Natural killer cell (primary cell): ENCODE measurements at regions not wholly inside any gene's neighbourhood (a gene's known extent, or its start where the extent isn't known, plus 50 kb on each side); places are given as distances from the start of the nearest gene placed in this dataset.

Experiments
- ATAC-seq, 3 donors: fragments of 150-1000 bp in 2 of 3; fragments of 200-7000 bp in 1 of 3; cut with Tn5 transposase; 1 replicate in 1 of 3; 2 replicates in 2 of 3; pipeline ENCODE4 v1.10.0; 2021; ENCODE audit warnings: mild to moderate bottlenecking in 2 of 3, moderate library complexity in 2 of 3
- DNase-seq, 2 donors: peaks; one replicate each; pipeline versions ENCODE4 v3.0.0 to v3.0.0-alpha.2; 2013 to 2021; ENCODE audit warnings: mixed read lengths in 1 of 2
- H3K27ac ChIP-seq: one replicate; pipeline ENCODE4 v1.5.1; 2013; ENCODE audit warnings: mild to moderate bottlenecking, low read length
- H3K27me3 ChIP-seq: one replicate; pipeline ENCODE4 v1.6.1; 2013; ENCODE audit warnings: low read length; ENCODE audit not compliant: control insufficient read depth, insufficient read depth
- H3K36me3 ChIP-seq: one replicate; pipeline ENCODE4 v1.6.1; 2013; ENCODE audit warnings: low read length; ENCODE audit not compliant: control insufficient read depth, insufficient read depth
- H3K4me1 ChIP-seq: one replicate; pipeline ENCODE4 v1.6.1; 2013; ENCODE audit warnings: low read length; ENCODE audit not compliant: control insufficient read depth, insufficient read depth
- H3K4me3 ChIP-seq: one replicate; pipeline ENCODE4 v1.5.1; 2013; ENCODE audit warnings: low read length
- H3K9me3 ChIP-seq: one replicate; pipeline ENCODE4 v1.6.1; 2013; ENCODE audit warnings: low read length; ENCODE audit not compliant: control insufficient read depth, insufficient read depth
- H3K27ac Mint-ChIP-seq, 2 donors: one replicate each; pipeline ENCODE4 v1.8.0; 2022; ENCODE audit warnings: mild to moderate bottlenecking in 2 of 2, mixed read lengths in 2 of 2, moderate library complexity in 1 of 2
- H3K27me3 Mint-ChIP-seq, 2 donors: one replicate each; pipeline ENCODE4 v1.8.0; 2022; ENCODE audit warnings: low read depth in 2 of 2, mixed read lengths in 2 of 2
- H3K36me3 Mint-ChIP-seq: one replicate; pipeline ENCODE4 v1.8.0; 2022; ENCODE audit warnings: mixed read lengths
- H3K4me1 Mint-ChIP-seq, 2 donors: one replicate each; pipeline ENCODE4 v1.8.0; 2022; ENCODE audit warnings: mixed read lengths in 2 of 2
- H3K4me3 Mint-ChIP-seq: one replicate; pipeline ENCODE4 v1.8.0; 2022; ENCODE audit warnings: mild to moderate bottlenecking, moderate library complexity, mixed read lengths
- H3K9me3 Mint-ChIP-seq, 2 donors: one replicate each; pipeline ENCODE4 v1.8.0; 2022; ENCODE audit warnings: mixed read lengths in 2 of 2
- CTCF ChIP-seq: fragments of 200-600 bp; IDR thresholded peaks from one replicate; pipeline ENCODE4 v1.8.0; 2022; ENCODE audit warnings: antibody characterized with exemption
- WGBS: methylation state at CpG from one replicate; pipeline ENCODE4 v1.1.7; 2013; ENCODE audit warnings: missing lambda C conversion rate; ENCODE audit not compliant: insufficient coverage; 5-methylcytosine and 5-hydroxymethylcytosine counted together
- intact Hi-C: fragments of 100-400 bp; cut with micrococcal nuclease; formaldehyde crosslinking; loops from one replicate; pipeline ENCODE4 v1.14.2; 2022

- intact Hi-C loops, result no loop called here
Observed at GRCh38 chr20:11716945-11717248, 200.8 kb upstream of the BTBD3 start.

GRCh38 chr20:11717562-11717961 is 200.1 kb upstream of the BTBD3 start:
- Histone ChIP-seq H3K4me1 (no peaks in the 10 kb centered on the region), H3K9me3 (no peaks in the 10 kb centered on the region), H3K27ac (no peak overlapping the region), H3K4me3 (no peak overlapping the region), H3K36me3 (no peaks in the 10 kb centered on the region), H3K27me3 (no peaks in the 10 kb centered on the region)
- no peak overlapping the region for H3K27ac Mint-ChIP-seq
- no peaks in the 10 kb centered on the region for H3K4me1 Mint-ChIP-seq
- H3K4me3 Mint-ChIP-seq, result no peak overlapping the region
- DNase-seq (no peak), ATAC-seq (no peak)
- TF ChIP-seq CTCF, result no peak
- no peaks in the 10 kb centered on the region for H3K36me3 Mint-ChIP-seq
- peaks cover 9% of the 10 kb centered on the region in 2 donors for H3K9me3 Mint-ChIP-seq
- no peaks in the 10 kb centered on the region for H3K27me3 Mint-ChIP-seq
- 82% methylated on average over 3 of the region's 3 CpGs for WGBS
- intact Hi-C loops, result no loop called here

More at GRCh38 chr20:11716945-11717248, 200.8 kb upstream of the BTBD3 start:
- no peaks in the 10 kb centered on the region for H3K36me3 ChIP-seq
- Mint-ChIP-seq H3K27ac (no peak overlapping the region), H3K4me3 (no peak overlapping the region), H3K36me3 (no peaks in the 10 kb centered on the region), H3K9me3 (peaks cover 7 to 9% of the 10 kb centered on the region in 2 donors), H3K27me3 (no peaks in the 10 kb centered on the region), H3K4me1 (no peaks in the 10 kb centered on the region)
- no peak for ATAC-seq
- 71% methylated on average over 1 of the region's 1 CpG for WGBS
- no peaks in the 10 kb centered on the region for H3K27me3 ChIP-seq
- no peak for DNase-seq
- H3K4me3 ChIP-seq, result no peak overlapping the region
- TF ChIP-seq CTCF, result no peak
- no peaks in the 10 kb centered on the region for H3K9me3 ChIP-seq
- H3K4me1 ChIP-seq, result no peaks in the 10 kb centered on the region
- H3K27ac ChIP-seq, result no peak overlapping the region

GRCh38 chr20:11718474-11719094 is 199.1 kb upstream of the BTBD3 start:
- H3K4me3 Mint-ChIP-seq, result no peak overlapping the region
- intact Hi-C loops, result no loop called here
- no peak overlapping the region for H3K4me3 ChIP-seq
- DNase-seq (no peak), ATAC-seq (no peak)
- H3K36me3 Mint-ChIP-seq, result no peaks in the 10 kb centered on the region
- H3K4me1 Mint-ChIP-seq, result no peaks in the 10 kb centered on the region
- WGBS, result 100% methylated on average over 1 of the region's 1 CpG
- no peaks in the 10 kb centered on the region for H3K9me3 ChIP-seq
- no peaks in the 10 kb centered on the region for H3K27me3 Mint-ChIP-seq
- H3K27ac Mint-ChIP-seq, result no peak overlapping the region
- H3K27ac ChIP-seq, result no peak overlapping the region
- H3K9me3 Mint-ChIP-seq, result peaks cover 7 to 9% of the 10 kb centered on the region in 2 donors
- no peak for TF ChIP-seq CTCF
- no peaks in the 10 kb centered on the region for H3K36me3 ChIP-seq
- no peaks in the 10 kb centered on the region for H3K4me1 ChIP-seq
- H3K27me3 ChIP-seq, result no peaks in the 10 kb centered on the region

GRCh38 chr20:11719153-11719552 is 198.5 kb upstream of the BTBD3 start:
- H3K4me3 Mint-ChIP-seq, result no peak overlapping the region

More at GRCh38 chr20:11719153-11719552, 198.5 kb upstream of the BTBD3 start:
- TF ChIP-seq CTCF, result no peak
- DNase-seq (no peak), ATAC-seq (no peak)
- Mint-ChIP-seq H3K9me3 (peaks cover 7 to 9% of the 10 kb centered on the region in 2 donors), H3K36me3 (no peaks in the 10 kb centered on the region), H3K27me3 (no peaks in the 10 kb centered on the region), H3K27ac (no peak overlapping the region), H3K4me1 (no peaks in the 10 kb centered on the region)
- H3K27me3 ChIP-seq, result no peaks in the 10 kb centered on the region
- no peak overlapping the region for H3K27ac ChIP-seq
- H3K4me1 ChIP-seq, result no peaks in the 10 kb centered on the region
- intact Hi-C loops, result no loop called here
- H3K4me3 ChIP-seq, result no peak overlapping the region
- WGBS, result 76% methylated on average over 4 of the region's 4 CpGs
- no peaks in the 10 kb centered on the region for H3K36me3 ChIP-seq
- H3K9me3 ChIP-seq, result no peaks in the 10 kb centered on the region
